ENCODE measurements at regions not wholly inside any gene's neighbourhood (a gene's known extent, or its start where the extent isn't known, plus 50 kb on each side); places are given as distances from the start of the nearest gene placed in this dataset.

DNA sequence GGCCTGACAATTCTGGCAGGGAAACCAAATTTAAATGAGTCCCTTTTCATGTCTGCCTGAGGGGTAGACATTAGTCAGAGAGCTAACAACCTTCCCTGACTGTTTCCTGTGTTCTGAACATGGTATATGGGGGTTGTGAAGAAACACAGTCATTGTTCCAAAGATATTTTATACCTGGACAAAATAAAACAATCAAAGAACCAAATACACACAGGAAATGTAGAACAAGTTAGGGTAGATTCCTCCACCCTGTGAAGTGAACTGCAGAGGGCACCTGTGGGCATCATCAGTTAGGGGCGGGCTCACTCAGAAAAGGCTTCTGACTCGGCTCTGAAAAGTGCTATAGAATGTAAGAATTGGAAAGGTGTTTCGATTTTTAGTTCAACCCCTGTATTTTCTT lies 231.9 kb upstream of the CADM1 start:
- DNase-seq (ENCODE audit: low spot score) = no peak

DNA sequence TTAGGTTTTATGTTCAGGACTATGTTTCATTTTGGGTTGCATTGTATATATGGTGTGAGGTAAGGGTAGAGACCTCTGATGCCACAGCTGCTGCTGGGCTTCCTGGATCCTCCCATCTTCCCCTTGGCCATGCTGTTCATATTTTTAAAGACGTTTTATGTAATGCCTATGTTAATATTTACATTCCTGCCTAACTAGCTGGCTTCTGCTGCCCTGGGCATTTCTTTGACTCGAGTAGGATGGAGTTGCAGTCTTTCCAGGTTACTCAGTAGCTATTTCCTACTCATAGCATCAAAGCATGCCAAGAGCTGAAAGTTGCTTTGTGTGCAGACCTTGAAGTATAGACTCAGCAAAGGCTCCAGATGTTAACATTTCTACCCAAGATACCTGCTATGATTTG lies 220.5 kb upstream of the CADM1 start:
- no peak for DNase-seq (ENCODE audit: low spot score)

DNA sequence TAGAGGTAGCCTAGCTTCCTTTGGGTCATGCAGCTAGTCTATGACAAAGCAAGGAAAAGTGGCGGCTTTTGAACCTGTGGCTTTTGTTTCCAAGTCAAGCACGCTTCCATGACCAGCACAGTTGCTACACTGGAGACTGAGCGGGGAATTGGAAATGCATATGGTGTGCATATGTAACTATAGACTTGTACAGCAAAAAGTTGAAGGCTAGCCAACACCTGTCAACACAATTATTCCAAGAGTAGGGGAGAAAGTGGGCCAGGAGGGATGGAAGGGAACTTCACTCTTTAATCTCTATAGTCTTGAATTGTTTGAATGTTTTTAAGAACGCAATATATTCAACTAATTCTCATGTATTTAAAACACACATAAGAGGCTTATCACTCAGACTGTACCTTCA lies 218.5 kb upstream of the CADM1 start:
- DNase-seq (ENCODE audit: low spot score) = no peak

DNA sequence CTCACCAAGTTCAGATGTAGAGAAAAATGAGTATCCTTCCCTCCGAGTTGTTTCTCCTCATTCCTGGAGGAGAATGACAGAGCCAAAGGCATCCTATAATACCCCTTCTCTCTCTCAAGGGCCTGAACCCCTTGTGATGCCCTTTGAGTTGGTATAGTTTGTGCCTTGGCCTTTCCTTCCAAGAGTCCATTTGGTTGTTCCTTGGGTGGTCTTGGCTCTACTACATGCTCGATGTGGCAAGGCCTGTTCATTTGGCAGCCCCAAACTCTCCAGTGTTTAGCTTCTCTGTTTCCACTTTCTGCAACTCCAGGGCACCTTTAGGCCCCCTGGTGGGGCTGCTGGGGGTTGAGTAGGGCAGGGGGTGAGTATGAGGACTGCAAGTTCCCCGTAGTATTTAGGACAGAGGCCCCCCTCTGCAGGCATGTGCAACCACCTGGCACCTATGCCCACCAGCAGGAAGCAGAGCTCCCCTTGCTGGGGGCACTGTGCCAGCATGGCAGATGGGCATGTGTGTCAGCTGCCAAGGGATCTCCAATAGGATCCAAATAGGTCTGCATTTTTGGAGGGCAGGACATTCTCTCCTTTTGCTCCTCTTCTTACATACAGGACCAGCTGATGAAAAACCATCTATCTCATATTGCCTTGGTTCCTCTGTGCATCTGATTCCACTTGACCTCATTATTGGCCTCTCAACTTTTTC lies 217.2 kb upstream of the CADM1 start:
- DNase-seq (ENCODE audit: low spot score) = no peak

DNA sequence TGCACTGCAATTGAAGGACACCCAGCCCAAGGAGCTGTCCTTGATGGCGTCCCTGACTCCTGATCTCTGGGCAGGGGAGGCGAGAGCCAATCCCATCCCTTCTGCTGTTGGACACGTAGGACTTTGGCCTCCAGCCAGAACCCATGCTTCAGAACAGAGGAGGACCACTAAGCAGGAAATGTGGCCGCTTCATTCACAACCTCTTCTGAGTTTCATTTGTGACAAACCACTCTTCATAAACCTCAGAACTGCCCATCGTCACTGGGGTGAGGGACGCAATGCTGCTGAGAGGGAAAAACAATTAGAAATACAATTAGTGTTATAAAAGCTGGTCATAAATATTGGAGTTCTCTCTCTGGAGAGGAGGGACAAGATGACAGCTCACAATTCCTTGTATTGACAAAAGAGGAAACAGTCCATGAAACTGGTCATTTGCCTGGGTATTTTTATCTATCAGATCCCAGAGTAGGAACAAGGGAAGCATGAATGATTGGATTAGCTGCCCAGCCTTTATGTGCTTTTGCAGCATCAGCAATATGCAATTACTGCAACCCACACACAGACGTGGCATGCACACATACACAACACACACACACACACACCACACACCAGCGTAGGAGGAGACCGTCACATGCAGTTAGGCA lies 216.5 kb upstream of the CADM1 start:
- DNase-seq (ENCODE audit: low spot score) = no peak

DNA sequence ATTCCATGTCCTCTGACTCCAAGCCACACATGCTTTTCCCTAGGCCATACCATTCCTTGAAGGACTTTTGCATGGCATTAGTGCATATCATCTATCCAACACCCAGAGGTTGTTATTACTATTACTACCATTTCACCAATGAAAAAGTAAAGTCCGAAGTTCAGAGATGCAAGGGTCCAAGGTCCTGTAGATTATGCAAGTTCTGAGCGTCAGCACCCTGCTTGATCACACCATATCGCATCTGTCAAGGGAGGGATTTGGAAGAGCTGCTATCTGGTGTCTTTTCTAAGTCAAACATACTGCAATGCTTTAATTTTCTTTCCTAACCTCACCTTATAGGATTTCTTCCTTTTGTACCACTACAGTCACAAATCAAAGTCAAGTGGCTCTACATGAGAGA lies 214.7 kb upstream of the CADM1 start:
- no peak for DNase-seq (ENCODE audit: low spot score)

DNA sequence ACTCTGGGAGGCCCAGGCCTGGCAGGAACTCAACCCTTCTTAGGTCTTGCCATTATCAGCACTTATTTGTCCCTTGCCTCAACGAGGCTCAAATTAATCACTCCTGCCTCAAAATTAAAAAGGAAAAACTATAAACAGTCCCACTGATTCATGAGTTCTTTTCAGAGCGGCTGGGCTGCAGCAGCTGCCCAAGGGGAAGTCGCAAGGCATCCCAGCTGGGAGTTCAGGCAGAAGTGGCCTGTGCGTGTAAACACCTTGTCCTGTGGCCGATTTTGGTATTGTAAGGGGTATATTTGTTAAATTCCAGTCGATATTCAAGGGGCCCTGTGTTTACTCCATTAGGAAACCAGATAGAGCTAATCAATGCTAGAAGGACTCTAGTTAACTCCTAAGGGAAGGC lies 213.9 kb upstream of the CADM1 start:
- no peak for DNase-seq (ENCODE audit: low spot score)

DNA sequence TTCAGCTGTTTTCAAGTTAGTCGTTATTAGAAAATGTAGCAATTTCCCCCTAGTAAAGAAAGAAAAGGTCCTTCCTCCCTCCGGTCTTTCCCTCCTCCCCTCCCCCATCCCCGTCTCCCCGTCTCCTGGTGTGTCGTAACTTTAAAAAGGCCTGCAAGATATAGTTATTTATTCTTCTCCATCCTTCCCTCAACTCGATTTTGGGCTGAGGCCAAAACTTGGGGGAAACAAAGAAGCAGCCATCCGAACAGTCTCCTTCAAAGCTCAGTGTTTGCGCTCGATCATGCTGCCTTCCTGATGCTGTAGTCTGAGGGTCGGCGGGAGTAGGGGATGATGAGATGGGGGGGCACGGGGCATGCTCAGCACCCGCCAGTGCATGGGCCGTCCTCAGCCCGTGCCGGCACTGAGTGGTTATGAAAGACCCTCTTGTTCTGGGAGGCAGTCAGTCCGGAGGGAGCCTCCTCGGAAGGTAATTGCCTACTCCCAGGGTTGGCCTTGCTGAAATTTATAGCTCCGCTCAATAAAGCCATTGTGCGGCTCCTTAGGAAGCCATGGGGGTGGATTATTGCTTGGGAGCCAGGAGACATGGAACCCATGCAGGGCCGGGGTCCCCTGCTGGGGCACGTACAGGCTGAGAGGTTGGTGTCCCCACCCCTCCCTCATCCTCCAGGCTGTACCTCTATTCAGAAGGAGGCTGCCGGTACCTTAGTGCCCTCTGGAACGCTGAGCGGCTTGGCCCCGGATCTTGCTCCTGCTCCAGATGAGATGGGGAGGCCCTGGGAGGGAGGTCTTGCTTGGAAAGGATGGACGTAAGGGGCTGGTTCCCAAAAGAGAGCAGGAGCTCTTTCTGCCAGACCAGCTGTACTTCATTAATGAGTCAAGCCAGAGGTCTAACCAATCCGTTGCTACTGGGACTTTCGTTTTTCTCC lies 212.7 kb upstream of the CADM1 start:
- peak; percentile 14 for DNase-seq (ENCODE audit: low spot score)

DNA sequence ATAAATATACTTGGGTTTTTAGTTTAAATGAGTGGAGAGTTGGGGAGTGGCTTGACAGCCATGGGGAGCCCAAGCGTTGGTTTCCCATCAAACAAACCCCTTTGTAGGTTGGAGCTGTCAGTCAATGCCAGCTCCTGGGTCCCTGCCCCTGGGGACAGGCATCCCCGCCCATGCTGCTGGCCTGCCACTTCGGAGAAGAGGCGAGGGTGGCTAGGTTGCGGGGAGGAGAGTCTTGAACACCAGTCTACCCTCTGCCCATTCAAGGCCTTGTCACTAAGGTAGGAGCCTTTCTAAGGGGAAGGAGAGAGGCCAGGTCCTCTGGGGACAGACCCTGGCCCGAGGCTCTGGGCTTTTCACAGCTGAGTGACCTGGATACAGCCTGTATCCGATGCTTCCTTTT lies 211.9 kb upstream of the CADM1 start:
- DNase-seq (ENCODE audit: low spot score) = no peak

DNA sequence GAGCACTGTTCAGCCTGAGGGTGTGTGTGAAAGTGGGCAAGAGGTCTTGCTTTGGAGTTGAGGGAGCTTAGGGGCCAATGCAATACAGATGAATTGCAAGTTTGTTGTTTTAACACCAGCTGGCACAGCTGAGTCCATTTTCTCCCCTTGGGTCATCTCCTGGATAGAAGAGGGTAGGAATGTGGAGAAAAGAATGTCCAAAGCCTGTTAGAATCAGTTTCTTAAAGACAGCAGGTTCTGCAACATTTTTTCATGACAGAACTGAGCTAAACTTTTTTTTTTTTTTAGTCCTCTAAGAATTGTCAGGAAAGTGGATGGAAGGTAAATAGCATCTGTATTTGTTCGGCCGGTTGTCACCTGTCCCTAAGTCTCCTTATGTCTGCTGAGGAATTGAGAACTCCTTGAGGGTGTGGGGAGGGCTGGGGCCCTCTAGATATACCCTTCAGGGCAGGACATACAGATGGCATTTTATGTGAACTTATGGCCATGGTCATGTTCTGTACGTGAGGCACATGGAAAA lies 211.1 kb upstream of the CADM1 start:
- DNase-seq (ENCODE audit: low spot score) = no peak

DNA sequence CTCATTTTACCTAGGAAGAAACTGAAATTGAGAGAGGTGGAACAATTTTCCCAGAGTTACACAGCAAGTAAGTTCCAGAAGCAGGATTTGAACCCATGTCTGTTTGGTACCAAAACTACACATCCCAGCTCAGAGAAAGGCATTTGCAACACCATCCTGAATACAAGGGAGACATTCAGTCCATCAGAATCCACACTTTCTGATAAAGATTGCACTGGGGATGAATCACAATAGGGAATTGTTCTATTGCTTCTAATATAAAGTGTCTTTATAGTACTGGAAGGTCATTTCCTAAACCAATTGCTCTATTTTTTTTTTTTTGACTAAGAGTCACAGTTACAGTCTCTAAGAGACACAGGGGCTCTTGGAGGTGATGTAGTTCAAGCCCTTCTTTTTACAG lies 208.1 kb upstream of the CADM1 start:
- DNase-seq (ENCODE audit: low spot score) = no peak

DNA sequence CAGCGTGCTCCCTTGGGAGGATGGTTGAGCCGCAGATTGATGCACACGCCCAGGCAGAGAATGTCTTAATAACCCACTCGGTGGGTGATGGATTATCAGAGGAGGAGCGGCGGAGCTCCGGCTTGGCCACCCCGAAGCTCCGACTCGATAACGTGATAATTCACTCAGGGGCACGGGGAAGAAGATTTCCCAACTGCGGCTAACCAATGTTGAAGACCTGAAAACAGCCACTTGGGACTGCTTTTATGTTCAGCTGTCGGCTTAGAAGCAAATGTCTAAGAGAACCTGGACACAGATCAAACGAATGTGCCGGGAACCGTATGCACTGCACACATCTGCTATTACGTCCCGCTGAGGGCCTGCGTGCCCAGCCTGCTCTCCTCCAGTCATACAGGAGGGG lies 206.8 kb upstream of the CADM1 start:
- DNase-seq (ENCODE audit: low spot score) = no peak

DNA sequence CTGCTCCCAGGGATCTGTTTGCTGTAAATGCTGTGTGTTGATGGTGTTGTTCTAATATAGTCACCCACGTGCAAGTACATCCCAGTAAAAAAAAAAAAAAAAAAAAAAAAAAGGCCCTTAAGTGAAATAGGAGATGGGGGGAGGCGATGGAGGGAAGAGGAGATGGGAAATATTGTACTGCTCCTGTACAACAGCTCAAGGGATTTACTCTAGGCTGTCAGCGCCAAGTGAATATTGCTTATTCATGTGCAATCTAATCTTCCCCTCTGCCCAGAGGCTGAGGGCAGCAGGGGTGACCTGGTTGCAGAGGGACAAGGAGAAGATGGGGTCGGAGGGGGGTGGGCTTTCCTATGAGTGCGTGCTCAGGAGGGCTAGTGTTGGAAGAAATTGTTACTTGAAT lies 206.2 kb upstream of the CADM1 start:
- no peak for DNase-seq (ENCODE audit: low spot score)

DNA sequence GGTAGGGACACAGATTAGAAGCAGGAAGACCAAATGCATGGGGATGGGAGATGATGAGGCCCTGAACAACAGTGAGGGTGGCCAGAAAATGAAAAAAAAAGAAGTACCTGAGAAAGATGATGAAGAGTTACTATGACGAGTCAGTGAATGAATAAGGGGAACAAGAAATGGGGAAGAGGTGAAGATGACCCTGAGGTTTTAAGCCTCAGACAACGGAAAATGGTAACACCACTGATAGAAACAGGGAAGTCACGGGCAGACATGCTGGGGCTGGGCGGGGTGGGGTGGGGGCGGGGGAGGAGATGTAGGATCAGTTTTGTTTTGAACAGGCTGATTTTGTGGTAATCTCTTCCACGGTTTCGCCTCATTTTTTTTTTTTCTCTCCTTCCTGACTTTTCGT lies 205.1 kb upstream of the CADM1 start:
- no peak for DNase-seq (ENCODE audit: low spot score)

DNA sequence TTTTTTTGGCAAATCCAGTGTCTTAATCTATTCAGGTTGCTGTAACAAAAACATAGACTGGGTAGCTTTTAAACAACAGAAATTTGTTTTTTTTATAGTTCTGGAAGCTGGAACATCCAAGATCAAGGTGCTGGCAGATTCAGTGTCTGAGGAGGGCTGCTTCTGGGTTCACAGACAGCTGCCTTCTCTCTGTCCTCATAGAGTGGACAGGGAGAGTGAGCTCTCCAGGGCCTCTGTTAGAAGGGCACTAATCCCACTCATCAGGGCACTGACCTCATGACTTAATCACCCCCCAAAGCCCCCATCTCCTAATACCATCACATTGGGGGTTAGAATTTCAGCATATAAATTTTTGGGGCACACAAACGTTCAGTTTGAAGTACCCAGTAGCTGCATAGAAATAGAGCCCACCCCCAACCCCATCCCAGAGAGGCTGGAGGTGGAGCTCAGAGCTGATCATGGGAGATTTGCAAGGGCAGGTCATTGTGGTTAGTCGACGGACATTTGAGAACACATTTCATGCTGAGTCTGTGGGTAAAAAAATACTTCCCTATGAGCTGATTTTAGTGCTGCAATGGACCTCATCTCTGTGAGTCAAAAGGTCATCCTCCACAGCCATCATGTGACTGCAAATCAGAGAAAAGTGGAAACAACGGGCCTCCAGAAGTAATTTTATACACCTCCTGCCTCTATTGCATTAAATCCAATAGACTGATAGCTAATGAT lies 203.1 kb upstream of the CADM1 start:
- DNase-seq (ENCODE audit: low spot score) = no peak

DNA sequence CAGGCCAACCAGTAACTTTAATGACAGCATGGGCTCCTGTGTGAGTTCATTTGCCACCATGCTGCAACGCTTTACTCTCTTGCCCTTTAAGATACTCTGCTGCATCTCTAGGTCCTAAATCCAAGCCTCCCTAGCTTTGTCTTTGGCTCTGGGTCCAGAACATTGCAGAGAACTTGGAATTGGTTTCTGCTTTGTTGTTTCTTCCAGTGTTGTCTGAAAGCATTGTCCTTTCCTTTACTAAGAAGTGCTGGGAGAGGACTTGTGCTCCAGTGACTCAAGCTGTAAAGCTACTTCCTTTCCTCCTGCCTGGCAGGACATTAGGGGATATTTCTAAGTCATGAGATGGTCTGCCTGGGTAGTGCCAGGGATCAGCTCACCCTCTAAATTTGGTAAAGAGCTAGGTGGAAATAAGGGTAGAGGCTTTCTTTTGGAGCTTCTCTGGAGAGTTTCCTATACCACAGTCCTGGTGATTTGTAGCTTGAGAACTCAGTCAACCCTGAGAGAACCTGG lies 202.5 kb upstream of the CADM1 start:
- no peak for DNase-seq (ENCODE audit: low spot score)

DNA sequence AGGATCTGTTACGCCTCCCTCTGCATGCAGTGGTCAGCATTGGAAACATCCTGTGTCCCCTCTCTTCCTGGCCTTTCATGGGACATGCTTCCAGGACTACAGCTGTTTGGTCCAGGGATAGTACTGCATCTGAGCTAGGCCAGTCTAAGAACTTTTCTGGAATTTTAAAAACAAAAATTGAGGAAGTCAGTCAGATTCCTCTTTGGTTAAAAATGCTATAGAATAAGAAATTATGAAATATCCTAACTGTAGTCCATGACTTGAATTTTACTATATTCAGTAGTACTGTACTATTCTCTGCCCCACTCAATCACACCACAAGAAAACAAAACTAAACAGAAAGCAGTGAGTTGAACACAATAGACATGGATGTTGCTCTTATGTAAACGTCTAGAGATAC lies 201.0 kb upstream of the CADM1 start:
- no peak for DNase-seq (ENCODE audit: low spot score)

DNA sequence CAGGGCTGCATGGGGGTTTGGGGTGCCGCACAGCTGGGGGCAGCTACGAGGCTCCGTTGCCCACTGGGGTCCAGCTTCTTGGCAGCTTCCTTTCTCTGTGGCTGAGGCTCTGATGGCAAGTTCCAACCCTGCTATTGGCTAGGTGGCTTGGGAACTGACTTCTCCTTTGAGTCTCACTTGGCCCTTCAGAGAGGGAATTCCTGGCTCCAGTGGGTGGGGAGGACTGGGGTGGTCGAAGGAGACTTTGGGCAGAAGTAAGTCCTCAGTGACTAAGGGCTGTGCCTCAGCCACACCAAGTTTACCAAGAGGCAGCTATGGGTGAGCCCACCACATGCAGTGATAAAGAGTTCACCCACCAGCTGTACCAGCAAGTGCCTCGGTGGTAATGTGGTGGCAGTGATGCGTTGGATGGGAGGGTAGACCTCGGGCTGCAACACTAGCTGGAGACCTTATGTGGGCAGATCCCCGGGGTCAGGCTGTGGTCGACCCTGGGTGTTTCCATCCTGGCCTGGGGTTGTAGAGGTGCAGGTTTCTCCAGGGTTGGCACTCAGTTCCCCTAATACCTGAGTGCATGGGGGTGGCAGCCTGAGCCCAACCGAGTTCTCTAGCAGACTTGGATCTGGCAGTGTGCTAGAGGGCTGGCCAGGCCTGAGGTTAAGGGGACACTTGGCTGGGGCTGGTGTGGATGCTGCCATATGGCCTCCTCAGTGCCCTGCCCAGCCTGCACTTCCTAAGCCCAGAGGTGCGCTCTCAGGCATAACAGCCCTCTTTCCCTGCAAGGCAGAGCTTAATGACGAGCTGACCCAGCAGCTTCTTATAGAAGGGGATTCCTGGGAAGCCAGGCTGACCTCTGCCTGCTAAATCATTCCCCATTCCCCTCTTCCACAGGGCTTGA lies 197.0 kb upstream of the CADM1 start:
- no peak for DNase-seq (ENCODE audit: low spot score)

DNA sequence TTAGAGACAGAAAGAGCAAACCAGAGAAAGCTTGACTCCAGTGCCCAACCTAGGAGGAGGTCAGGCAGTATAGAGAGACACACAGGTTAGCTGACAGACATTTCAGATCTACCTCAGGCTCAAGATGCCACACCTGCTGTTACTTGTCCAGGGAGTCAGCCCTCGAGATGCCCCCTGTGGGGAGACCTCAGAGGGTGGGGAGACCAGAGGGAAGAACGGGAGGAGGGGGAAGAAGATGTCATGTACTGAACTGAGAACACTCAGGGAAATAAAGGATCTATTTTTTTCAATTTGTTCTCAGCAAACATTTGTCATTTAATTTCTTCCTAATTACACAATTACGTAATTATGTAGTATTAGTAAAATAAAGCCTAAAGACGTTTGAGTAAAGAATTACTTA lies 196.3 kb upstream of the CADM1 start:
- DNase-seq (ENCODE audit: low spot score) = no peak

DNA sequence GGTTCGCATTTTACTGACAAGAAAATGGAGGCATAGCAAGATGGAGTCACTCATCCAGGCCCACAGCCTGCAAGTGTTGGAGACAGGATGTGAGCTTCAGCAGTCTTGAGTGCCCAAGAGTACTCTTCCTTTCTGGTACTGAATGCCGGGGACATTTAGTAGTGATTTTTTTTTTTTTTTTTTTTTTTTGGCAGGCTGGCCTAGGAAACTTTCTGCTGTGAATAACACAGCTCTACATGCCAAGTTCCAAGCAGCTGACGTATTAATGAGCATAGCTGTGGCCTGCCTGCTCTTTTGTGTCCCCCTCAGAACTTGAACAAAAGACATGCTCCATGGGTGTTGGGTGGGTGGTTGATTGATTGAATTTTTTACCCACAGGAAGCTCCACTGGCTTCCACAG lies 195.5 kb upstream of the CADM1 start:
- no peak for DNase-seq (ENCODE audit: low spot score)

DNA sequence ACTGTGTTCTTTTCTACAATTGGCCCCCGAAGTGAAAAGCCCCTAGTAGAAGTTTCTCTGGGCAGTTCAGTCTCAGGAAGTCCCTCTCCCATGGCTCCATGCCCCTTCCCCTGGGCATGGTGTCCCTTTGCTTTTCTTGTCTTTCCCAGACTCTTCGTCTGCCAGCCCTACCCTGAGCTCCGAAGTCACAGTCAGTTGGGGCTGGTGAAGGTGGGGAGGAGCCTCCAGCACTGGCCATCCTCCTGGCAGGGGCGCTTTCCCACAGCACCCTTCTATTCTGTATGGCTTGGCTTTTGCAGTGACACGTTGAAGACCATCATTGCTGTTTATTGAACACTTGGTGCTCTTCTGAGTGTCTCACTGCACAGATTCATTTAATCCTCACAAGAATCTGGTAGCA lies 195.1 kb upstream of the CADM1 start:
- DNase-seq (ENCODE audit: low spot score) = no peak

All from H4 (cell line).